ENCODE measurements at regions not wholly inside any gene's neighbourhood (a gene's known extent, or its start where the extent isn't known, plus 50 kb on each side); places are given as distances from the start of the nearest gene placed in this dataset.

- TF ChIP-seq CTCF (IDR thresholded peaks at IDR 0.05), result no peak
- TF ChIP-seq POLR2A (IDR thresholded peaks at IDR 0.05), result no peak
Observed at GRCh38 chr3:72008226-72008996, 223.5 kb upstream of the PROK2 start.

Data from testis (tissue), 2 donors.